ENCODE measurements at regions not wholly inside any gene's neighbourhood (a gene's known extent, or its start where the extent isn't known, plus 50 kb on each side); places are given as distances from the start of the nearest gene placed in this dataset.
"Not testable (repeated sequence)": the region's sequence is repeated elsewhere in the genome, so short reads cannot be mapped to it uniquely, and the experiment has no call there.

DNA sequence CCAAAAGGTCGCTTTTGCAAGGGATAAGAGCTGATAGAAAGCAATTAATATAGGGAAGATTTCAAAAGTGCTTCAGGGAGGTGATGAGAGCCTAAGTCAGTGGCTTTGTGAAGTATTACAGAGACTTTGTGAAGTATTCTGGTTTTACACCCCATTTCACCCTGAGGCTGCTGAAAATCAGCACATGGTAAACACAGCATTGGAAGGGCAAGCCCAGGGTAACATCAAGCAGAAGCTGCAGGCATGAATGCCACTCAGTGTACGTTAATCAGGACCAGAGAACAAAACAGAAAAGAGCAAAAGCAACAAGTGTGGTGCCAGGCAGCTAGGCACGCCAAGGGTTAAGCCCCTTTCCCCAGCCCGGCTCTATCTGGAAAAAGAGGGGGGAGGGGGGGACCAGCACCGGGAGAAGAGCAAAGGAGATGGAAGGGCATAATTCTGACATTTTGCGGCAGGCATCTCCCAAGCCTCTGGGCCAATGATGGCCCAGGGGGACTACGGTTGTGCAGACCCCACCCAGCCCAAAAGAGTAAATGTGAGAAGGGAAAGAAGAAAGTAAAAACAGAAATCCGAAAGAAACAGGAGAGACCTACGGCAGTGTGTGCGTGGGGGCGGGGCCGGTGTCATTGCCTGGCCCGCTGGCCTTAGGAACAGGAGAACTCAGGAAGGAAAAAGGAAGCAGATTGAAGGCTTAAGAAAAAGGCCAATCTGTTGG lies 58.9 kb downstream of the DHRS2 start:
- DNase-seq (ENCODE audit: low spot score), result peak; percentile 41

DNA sequence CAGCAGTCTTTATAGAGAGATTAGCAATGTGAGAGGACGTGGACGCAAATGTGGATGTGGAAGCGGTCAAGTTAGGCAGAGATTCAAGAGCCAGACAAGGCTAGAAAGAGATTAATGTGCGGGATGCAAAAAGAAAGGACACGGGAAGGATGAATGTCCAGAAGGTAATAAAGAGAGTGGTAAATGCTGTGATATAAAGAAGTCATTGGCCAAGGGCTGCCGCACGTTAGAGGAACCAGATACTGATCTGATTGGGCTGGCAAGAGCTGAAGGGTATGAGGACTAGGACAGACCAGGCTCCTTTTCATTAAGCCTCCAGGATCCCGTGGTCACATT lies 59.5 kb downstream of the DHRS2 start:
- DNase-seq (ENCODE audit: low spot score), result no peak

DNA sequence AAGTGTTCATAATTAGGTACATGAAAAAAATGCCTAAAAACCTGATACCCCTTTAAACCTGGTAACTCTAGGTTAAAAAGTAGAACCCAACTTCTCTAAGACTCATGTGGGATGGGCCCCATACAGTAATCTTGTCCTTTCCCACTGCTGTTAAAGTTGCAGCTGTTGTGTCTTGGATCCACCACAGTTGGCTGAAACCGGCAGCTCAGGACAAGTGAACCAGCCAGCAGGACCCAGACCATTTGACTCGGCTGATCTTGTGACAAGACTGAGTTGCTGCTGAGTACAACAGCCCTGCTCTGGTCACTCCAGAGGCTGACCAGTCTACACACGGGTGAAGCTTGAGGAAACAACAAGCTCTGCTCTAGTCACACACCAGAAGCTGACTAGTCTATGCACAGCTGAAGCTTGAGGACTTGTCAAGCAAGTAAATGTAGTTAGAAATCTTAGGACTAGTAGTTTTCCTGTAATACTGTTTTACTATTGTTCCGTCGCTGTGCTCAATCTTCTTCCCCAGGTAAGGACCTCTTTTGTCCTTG lies 60.6 kb downstream of the DHRS2 start:
- no peak for DNase-seq (ENCODE audit: low spot score)

DNA sequence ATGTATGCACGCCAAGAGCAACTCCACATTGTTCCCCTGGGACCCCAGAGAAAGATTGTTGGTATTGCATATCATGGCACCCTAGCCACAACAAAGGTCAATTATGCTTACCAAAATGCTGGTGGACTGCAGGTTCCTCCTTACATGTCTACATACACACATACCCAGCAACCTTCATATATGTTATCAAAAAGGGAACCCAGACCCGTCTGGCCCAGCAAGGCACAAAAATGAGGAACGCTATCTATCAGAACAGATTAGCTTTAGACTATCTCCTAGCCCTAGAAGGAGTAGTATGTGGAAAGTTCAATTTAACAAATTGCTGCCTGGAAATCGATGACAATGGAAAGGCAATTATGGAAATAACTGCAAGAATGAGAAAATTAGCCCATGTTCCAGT lies 61.5 kb downstream of the DHRS2 start:
- DNase-seq (ENCODE audit: low spot score), result no peak

DNA sequence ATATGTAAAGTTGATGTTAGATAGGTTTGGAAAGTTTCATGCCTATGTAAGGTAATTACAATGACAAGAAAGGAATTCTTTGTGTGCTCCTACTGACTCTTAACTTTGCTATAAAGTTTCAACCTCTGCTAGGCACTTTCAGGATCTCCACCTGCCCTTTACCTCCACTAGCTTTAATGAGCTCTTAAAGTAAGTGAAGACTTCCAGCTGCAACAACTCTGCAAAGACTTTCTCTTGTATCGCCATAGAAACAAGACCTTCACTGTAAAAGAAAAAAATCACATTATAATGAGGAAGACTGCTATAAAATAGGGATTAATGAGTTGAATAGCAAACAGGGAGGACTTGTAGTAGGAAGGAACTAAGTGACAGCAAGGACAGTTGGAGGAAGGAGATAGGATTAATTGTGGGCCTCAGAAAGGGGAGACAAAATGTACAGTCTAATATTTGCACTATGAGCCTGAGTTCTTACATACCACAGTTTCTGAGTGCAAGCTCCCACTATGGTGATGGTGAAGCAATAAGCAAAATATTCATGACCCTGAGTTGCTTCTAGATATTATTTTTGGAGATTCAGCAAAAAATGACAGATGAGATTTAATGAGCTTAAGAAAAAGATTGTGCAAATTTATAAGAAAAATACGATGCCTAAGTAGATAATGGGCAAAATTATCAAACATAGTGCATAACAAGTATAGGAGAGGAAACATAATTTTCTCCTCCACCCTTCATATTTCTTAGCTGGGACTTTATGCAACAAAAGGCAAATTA lies 66.7 kb downstream of the DHRS2 start:
- no peak for DNase-seq (ENCODE audit: low spot score)

DNA sequence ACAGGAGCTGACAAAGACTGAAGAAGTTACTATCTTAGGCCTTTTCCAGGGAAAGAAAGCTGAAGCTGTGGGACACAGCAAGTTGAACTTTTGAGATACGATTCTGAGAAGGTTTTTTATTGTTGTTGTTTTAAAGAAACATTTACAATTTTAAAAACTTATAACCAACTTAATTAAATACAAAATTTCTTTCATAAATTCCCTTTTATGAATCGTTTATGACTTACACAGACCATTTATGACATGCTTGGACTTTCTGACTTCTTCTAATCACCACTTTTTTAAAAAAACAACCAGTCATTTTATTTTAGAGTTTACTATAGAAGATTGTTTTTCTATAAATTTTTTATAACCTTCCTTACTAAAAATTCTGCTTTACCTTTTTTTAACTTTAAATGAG lies 68.7 kb downstream of the DHRS2 start:
- DNase-seq (ENCODE audit: low spot score), result no peak

DNA sequence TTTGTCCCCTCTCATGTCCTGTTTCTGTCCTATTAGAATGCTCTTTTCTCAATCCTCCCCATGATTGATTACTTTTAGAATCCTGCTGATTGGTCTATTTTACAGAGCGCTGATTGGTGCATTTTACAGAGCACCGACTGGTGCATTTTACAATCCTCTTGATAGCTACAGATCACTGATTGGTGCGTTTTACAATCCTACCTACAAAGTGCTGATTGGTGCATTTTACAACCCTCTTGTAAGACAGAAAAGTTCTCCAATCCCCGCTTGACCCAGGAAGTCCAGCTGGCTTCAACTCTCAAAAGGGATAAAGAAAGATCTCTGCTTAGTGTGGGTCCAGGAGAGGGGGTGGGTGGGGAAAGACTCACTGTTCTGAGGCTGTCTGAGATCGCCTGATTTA lies 71.3 kb downstream of the DHRS2 start:
- DNase-seq (ENCODE audit: low spot score), result no peak

DNA sequence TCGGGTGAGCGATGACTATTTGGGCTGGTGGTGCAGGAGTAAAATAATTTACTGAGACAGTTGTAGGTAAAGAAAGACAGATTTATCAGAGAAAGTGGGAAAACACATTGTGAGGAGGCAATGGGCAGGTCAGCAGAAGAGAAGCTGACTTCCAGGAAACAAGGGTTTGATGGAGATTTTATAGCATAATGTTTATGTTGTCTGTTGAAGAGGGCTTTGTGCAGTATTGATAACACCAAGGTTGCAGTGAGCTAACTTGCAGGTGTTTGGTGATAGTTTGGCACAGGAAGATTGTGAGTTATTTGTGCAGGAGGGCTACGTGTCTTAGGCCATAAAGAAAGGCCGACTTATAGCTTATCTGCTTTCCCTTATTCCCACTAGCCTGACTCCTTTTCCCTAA lies 72.2 kb downstream of the DHRS2 start:
- DNase-seq (ENCODE audit: low spot score), result no peak

DNA sequence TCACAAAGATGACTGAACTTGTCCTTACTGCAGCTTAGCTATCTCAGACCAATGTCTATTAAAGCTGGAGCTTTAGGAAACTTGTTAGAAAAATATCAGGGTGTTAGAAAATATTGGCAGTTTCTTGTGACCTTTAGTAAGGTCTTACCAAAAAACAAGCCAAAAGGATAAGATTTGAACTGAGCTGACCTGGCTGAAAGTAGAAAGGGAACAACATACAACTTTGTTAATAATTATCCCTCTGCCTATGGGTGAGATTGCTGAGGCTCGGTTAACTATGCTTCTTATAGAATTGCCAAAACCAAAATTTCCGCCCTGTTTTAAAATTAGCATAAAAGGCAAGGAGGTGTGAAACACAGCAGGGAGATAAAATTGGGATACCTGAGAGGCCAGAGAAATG lies 73.8 kb downstream of the DHRS2 start:
- DNase-seq (ENCODE audit: low spot score), result no peak

DNA sequence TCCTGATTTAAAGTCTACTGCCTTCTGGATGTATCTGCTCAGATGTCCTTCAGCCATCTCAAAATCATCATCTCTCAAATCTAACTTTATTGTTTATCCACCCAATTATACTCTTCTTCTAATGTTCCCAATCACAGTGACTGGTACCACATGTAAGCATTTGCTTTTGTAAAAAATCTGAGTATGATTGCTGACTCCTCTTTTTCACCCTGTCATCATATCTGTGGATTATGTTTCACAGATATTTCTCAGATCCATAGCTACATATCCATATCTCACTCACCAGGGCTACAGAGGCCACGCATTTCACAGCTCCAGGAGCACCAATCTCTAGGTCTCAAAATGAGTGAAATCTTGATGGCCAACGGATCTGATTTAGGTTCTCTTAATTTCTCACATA lies 76.1 kb downstream of the DHRS2 start:
- DNase-seq (ENCODE audit: low spot score), result no peak

DNA sequence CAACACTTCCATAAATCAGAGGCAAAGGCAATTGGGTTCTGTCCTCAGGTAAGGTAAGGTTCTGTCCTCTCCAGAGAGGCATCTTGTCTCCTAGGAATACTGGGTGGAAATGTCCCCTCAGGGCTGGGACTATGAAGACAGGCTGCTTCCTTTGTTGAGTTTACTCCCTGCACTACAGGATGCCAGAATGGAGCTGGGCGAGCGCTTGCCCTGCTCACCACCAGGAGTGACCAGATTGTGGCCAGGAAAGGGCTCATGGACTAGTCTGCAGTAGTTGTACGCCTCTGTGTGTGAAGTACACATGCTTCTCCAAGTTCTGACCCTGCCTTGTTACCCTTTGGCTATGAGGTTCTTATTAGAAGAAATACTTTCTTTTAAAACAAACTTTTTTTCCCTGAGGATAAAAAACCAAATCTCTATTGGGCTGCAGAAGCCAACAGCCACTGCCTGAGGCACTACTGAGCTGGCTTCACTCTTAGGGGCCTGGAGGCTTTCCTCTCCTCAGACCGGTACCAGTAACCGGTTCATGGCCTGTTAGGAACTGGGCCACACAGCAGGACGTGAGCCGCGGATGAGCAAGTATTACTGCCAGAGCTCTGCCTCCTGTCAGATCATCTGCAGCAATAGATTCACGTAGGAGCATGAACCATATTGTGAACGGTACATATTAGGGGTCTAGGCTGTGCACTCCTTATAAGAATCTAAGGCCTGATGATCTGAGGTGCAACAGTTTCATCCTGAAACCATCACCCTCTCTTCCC lies 83.2 kb downstream of the DHRS2 start:
- no peak for DNase-seq (ENCODE audit: low spot score)

DNA sequence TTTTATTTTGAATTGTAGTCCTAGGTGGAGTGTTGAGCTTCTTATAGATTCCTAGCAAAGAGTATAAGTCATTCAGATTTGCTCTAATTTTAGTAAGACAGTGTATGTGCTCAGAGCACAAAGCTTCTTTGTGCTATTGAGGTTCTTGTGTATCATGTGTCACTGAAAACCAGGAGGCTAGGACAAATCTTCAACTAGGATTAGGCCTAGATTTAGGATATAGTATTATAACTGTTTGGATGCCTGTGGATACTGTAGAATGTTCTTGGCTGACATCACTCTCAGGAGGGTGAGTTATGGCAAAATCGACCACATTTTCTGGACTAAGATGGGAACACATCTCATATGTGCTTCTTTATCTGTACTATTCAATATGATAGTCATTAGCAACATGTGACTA lies 86.5 kb downstream of the DHRS2 start:
- no peak for DNase-seq (ENCODE audit: low spot score)

DNA sequence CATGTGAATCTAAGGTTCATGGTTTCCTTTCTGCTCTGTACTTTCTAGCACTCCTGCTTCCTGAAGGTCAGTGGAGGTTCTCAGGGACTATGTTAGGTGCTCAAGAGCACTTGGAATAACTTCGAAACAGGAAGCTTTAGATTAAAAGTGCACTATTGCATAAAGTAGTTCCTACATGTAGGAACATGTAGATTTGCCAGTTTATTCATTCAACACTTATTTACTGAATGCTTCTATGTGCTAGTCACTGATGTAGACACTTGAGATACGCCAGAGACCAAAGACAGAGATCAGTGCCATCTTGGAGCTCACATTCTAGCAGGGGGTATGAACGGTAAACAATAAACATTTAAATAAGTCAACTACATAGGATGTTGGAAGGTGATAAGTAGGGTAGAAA lies 87.7 kb downstream of the DHRS2 start:
- DNase-seq (ENCODE audit: low spot score), result no peak

DNA sequence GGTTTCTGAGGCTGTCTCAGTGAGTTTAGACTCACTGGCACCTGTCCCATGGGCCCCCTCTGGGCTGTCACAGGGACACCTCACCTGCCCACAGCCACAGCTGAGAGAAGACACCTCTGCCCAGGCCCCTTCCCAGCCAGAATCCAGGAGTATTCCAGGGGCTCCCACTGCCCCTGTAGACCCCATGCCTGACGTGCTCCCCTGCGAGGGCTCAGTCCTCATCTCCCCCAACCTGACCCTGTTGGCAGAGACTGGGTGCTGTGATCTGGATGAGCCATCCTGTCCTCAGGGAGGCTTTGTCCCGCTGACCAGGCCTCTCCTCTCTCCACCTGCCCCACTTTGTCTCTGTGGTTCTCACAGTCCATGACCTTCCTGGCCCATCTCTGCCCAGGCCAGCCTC lies 89.4 kb downstream of the DHRS2 start:
- DNase-seq (ENCODE audit: low spot score), result no peak

DNA sequence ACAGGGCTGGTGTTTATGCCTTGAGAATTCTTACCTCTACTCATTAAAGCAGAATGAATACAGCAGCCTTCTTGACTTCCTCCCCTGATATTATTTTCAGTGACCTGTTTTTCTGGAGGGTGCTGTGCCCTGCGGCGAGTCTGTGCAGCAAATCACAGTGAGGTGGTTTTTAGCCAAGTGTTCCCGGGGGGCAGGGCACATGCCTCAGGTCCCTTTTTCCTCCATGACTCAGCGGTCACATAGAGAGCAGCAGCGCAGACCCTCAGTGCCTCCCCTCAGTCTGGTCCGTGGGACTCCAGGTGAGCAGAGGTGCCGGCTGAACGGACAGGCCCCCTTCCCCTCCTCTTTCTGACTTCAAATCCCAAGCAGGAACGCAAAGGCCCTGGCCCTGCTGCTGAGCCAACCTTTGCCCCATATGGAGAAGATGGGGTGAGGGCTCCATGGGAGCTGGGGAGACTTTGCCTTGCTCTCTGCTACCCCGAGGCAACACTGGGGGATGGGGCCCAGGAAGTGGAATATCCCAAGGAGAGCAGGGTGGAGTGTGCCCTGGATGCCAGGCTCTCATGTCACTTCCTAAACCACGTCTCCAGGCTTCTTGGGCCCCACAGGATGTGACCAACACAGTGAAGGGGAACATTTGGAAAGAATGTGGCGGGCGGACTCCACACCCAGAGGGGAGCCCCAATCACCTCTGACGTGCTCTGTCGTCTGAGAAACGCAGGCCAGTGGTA lies 90.0 kb downstream of the DHRS2 start:
- peak; percentile 23 for DNase-seq (ENCODE audit: low spot score)

DNA sequence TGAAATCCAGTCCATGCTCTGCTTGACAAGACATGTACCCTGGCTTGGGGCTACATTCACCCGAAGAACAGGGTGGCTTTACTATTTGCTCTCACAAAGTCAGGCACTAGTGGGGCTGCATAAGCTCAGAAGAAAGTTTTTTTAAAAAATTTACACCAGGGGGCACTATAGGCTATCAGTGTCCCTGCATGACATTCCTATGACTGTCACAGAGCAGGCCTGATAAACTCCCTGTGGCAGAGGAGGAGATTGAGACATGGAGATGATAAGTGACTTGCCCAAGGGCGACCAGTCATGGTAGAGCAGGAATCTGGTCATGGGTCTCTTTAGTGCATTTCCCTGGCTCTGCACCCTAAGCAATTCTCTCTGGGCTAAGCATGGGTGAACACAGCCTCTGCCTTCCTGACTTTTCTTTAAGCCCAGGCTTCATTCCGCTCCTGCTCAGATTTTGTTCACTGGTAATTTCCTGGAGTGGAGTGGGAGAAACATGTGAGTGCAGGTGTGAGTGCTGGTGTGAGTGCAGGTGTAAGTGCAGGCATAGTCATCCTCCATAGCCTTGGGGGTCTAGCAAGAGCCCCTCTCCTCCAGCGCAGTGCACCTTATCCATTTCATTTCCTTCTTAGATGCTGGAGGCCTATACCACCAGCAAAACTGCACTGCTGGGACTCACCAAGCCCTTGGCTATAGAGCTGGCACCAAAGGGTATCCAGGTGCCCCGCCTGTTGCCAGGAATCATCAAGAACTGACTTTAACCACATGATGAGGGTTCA lies 91.6 kb downstream of the DHRS2 start:
- peak; percentile 79 for DNase-seq (ENCODE audit: low spot score)

DNA sequence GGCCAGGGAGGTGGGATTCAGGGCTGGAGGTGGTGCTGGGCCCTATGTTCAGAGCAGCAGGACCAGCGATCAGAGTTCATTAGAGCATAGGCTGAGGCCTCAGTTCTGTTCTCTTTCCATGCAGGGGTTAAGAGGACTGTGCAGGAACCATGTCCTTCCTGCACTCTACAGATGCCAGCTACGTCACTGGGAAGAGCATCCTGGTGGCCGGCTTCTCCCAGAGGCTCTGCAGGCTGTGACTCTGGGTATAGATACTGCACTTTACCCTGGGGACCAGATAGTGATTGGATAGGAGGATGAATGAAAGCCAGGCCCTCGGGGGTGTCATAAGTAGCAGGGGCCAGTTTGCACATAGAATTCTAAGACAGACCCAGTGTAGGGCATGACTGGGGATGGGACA lies 92.6 kb downstream of the DHRS2 start:
- DNase-seq (ENCODE audit: low spot score), result no peak

DNA sequence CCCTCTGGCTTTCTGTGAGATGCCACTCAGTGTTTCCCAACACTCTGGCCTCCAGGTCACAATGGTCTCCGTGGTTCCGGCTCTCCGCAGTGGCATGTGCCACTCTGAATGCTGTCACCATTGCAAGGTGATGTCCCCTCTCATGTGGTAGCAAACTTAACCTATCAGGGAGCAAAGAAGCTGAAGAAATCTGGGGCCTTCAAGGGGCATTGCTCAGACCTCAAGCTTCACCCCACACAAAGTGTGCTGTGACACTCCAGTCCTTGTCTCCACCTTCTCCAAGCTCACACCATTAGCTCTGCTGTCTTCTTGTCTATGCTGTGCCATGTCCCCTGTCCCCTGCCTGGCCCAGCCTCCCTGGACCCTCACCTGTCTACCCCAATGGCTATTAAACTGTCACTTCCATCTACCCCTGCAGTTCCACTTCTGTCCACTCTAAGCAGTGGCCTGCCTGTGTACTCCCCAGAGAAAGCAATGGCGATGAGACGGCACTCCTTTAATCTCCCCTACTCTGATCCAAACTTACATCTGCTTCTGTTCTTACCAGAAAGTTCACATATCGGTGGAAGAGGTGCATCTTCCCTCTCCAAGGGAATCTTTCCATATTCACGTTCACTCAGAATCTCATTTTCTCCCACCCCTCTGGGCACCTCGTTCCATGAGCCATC lies 93.7 kb downstream of the DHRS2 start:
- no peak for DNase-seq (ENCODE audit: low spot score)

DNA sequence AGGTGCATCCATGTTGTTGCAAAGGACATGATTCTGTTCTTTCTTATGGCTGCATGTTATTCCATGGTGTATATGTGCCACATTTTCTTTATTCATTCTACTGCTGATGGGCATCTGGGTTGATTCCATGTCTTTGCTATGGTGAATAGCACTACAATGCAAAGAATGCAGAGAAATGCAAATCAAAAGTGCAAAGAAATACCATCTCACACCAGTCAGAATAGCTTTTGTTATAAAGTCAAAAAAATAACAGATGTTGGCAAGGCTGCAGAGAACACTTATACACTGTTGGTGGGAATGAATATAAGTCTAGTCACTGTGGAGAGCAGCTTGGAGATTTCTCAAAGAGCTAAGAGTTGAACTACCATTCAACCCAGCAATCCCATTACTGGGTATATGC lies 99.2 kb downstream of the DHRS2 start:
- no peak for DNase-seq (ENCODE audit: low spot score)

DNA sequence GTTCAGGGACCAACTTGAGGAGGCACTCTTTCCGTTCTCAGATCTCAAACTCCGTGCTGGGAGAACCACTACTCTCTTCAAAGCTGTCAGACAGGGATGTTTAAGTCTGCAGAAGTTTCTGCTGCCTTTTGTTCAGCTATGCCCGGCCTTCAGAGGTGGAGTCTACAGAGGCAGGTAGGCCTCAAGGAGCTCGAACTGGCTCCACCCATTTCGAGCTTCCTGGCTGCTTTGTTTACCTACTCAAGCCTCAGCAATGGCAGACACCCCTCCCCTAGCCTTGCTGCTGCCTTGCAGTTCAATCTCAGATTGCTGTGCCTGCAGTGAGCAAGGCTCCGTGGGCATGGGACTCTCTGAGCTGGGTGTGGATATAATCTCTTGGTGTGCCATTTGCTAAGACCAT lies 108.2 kb downstream of the DHRS2 start:
- not testable (repeated sequence) for DNase-seq (ENCODE audit: low spot score)

DNA sequence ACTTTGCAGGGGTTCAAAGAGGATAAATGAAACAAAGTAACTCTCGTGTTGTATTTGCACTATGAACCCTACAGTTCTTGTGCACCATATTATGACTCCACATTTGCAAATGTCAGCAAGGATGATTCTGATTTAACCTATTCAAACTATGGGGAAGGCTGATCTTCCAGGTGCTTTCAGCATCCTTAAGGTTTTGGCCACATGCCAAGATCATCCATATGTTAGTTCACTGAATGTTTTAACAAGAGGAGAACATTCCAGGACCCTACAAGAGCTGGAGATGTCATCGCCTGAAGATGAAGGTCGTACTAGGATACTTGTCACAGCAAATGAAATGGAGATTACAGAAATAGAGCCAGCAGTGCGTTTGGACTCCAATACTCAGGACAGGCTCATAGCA lies 114.2 kb downstream of the DHRS2 start:
- no peak for DNase-seq (ENCODE audit: low spot score)

Measured in AG20443 (cell line).